G401 (cell line): ENCODE measurements at regions not wholly inside any gene's neighbourhood (a gene's known extent, or its start where the extent isn't known, plus 50 kb on each side); places are given as distances from the start of the nearest gene placed in this dataset.

Experiments used
- DNase-seq: peaks from one replicate; pipeline ENCODE4 v3.0.0-alpha.2; 2015; ENCODE audit warnings: low spot score
- in situ Hi-C: cut with HindIII; loops from 2 replicates; pipeline ENCODE4 v1.10.0; 2016; ENCODE audit warnings: low sequenced_read_pairs, mixed read lengths

DNA sequence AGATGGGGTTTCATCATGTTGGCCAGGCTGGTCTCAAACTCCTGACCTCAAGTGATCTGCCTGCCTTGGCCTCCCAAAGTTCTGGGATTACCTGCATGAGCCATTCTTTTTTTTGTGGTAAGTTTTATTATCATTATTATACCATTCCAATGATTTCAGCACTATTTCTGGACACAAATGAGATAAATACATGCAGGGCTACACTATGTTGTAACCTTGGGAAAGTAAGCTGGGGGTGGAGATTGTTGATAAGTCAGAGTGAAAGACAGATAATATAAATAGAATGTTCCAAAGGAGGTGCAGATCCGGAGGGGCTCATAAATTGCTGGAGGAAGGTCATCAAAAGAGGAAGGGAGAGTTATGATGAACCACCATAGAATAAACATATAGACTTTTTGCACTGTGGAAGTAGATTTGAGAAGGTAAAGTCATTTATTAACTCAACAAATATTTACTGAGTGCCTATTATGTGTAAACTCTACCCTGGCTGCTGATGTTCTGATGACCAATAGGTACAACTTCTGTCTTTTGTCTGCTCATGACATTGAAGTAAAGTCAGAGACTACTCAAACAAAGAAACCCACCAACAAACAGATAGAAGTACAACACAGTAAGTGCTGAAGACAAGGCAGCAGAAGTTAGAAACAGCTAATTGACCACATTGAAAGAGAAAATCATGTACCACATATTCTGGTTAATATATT lies 478.9 kb upstream of the GOLIM4 start:
- no peak for DNase-seq
- in situ Hi-C loops: no loop called here

DNA sequence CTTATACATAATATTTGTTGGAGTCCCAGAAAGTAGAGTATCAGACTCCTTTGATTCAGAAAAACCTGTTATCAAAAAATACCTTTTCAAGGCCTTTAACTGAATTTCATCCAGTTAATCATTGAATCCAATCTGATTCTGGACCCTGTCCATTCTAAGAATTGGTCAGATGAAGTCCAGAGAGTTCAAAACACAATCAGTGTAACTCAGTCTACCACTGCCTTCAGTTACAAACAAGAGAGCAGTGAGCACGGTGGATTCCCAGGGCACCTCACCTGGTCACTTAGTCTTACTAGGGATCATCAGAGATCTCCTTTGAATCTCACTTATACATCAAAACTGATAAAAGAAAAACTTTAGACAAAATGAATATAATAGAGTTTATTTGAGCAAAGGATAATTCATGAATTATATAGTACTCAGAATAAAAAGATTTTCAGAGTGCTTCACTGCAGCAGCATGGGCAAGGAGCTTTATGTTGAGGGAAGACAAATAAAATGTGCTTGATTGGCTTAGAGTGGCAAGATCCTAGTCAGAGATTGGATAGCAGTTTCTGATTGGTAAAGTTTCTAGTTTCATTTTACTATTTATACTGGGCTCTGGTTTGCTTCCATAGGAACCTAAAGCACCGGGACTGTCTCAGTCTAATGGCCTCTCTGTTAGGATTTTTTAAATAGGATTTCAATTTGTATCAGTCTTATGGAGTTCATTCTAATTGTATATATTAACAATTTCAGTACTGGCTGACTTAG lies 474.9 kb upstream of the GOLIM4 start:
- no peak for DNase-seq

DNA sequence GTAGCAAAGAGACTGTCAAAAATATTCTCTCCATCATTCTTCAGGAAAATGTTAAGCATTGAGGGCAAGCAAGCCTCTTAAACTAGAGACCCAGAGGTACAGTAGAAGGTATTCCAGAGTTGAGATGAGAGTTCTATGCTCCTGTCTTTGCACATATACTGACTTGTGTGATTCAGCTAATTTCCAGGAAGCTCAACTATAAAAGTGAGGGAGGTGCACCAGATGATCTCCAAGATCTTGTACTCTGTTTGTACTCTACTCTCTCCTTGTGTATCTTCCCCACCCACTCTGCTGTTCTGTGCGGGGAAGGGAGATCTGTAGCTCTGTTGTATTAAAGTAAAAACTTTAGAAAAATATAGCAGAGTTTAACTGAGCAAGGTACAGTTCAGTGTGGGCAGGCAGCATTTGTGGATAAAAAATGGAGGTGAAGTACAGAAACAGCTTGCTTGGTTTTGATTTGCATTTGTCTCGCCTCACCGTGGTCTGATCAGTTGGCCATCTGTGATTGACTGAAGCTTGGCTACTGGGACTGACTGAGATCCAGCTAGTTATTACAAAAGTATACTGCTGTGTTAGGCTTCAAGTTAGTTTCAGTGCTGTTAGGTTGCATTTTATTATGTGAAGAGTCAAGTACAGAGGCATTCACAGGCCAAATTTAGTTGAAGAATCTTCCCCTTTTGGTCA lies 463.1 kb upstream of the GOLIM4 start:
- in situ Hi-C loops: no loop called here

More for the DNA sequence above, 474.9 kb upstream of the GOLIM4 start:
- in situ Hi-C loops: no loop called here

DNA sequence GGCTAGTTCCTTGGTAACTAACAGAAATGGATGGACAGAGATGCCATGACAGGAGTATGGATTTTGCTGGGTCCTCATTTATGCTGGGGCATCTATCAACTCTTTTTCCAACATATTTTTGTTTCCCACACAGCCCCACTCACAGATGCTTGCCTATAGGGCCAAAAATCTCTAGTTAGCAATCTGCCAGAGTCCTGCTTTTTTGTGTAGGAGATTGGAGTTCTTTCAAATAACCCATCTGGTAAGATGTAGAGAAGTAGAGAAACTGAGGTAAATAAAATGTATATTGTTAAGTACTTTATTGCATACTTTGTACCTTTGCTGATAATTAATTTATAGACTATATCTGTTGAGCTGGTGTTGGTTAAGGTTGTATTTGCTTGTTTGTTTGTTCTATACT lies 456.5 kb upstream of the GOLIM4 start:
- no peak for DNase-seq
- in situ Hi-C loops: no loop called here

More for the DNA sequence above, 463.1 kb upstream of the GOLIM4 start:
- no peak for DNase-seq

DNA sequence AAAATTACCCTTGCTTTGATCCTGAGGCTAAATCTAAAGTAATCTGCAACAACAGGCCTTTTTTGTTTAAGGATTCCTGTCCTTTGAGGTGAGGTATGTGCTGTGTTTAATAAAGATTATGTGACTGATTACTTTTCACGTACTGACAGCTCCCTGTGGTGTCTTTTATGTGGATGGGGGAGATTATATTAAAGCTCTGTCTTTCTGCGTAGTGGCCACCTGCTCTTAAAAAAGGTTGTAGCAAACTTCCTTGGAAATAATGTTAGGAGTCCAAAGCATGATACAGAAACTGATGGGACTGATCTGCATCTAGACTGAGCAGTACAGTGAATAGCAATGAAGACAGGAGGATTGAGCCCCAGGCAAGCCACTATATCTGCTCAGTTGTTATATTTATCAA lies 453.0 kb upstream of the GOLIM4 start:
- in situ Hi-C loops: no loop called here
- no peak for DNase-seq

DNA sequence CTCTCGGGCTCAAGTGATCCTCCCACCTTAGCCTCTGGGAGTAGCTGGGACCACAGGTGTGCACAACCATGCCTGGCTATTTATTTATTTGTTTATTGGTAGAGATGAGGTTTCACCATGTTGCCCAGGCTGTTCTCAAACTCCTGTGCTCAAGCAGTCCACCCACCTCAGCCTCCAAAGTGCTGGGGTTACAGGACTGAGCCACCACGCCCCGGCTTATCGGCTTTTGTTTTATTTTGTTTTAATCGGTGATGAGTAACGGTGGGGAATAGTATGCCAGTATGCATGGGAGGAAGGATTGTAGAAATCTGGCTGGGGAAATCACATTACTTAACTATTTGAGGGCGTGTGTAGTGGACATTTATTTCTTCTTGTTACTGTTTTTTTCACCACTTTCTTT lies 451.0 kb upstream of the GOLIM4 start:
- in situ Hi-C loops: no loop called here

DNA sequence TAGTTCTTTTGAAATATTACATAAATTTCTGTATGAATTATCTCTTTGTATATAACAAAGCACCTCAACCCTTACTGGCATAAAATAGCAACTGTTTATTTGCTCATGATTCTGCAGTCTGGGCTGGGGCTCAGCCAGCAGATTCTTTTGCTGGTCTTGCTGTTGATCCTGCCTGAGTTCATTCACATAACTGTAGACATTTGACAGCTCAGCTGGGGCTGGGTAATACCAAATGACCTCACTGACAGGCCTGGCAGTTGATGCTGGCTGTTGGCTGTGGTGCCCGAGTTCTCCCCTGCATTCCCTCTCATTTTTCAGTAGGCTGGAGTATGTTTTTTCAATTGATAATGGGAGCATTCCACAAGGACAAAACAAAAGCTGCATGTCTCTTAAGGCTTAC lies 449.9 kb upstream of the GOLIM4 start:
- in situ Hi-C loops: no loop called here
- DNase-seq: no peak

More for the DNA sequence above, 451.0 kb upstream of the GOLIM4 start:
- no peak for DNase-seq

DNA sequence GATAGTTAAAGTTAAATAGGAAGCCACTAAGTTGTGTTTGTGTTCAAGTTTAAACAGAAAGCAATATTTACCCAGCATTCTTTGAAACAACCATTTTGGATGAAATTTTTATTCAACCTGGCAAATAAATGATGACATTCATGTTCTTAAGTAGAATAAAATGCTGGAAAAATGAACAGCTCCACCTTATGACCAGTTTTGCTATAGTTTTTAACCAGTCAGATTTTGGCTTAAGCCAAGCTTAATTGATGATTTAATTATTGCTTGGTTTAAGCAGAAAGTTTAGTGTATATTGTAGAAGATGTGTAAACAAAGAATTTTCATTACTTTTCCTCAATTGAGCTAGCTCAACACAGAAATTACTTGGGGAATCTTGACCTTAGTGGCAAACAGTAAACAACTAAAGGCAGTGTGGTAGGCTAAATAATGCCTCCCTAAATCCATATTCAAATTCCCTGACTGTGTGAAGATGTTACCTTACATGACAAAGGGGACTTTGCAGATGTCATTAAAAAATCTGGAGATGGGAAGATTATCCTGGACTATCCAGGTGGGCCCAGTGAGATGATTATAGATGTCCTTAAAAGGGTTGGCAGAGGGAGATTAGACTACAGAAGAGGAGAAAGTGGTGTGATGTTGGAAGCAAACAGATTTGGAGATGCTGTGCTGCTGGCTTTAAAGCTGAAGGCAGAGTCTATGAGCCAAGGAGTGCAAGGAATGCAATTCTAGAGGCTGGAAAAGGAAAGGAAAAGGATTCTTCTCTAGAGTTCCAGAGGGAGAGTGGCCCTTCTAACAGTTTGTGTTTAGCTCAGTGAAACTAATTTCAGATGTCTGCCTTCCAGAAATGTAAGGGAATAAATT lies 448.6 kb upstream of the GOLIM4 start:
- in situ Hi-C loops: no loop called here
- DNase-seq: no peak

DNA sequence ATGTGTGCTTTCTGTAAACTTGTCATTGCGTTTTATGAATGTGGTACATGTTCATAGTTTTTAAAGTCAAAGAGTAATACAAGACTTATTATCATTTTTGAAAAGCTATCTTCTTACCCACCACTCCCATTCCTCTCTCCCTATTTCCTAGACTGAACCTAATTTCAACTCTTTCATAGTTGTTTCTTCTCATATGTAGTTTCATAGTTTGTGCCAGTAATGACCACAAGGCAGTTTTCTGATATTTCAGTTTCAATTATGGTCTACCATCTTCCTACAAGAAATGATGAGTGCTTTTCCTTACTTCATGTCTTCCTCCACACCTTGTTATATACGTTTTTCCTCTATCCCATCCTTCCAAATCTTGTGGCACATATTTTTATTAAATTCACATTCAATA lies 445.0 kb upstream of the GOLIM4 start:
- DNase-seq: no peak
- in situ Hi-C loops: no loop called here

DNA sequence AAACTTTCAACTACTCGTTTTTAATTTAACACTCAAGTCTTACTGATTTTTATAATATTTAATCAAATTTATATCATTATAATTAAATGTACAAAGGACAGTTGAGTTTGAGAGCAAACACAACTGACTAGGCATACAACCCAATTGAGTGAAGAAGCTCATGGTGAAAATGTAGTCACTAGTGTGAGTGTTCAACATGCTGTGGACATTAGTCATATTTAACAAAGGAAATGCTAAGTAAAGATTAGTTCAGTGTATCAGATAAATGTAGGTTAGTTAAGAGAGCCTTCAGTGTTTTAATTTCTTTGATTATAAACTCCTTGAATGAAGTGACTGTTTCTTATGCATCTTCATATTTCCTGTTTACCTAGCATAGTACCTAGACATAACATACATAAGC lies 444.2 kb upstream of the GOLIM4 start:
- in situ Hi-C loops: no loop called here
- DNase-seq: no peak

DNA sequence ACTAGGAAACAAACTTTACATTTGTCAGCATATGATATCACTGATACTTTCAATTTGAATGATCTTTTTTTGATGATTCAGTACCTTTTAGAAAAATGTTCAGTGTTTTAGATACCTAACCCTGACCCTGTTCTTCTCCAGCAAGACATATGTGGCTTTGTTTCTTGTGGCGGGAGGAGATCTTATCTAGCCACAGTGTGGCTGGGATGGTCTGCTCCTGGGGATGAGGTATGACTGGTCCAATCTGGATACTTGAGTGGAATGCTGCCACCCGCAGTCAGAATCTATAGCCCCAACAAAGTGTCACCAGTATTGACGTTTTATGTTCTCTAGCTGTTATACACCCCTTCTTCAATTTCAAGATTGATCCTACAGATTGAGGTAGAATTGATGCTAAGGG lies 439.0 kb upstream of the GOLIM4 start:
- no peak for DNase-seq
- in situ Hi-C loops: no loop called here

DNA sequence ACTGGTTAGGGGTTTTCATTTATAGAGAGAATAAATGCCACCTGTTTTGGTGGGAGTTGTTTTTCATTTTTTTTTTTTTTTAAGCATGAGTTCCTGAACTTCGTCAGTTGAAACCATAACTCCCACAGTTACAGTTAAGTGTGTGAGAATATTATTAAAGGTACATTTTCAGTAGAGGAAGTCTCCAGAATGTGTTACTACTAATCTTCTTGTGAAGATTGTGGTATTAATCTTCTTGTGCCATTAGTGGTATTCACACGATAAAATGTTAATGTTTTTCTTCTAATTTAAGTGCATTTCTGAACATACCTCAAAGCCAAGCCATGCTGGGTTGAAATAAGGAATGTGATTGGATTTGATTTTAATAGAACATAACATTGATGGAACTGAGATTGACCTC lies 437.9 kb upstream of the GOLIM4 start:
- no peak for DNase-seq
- in situ Hi-C loops: no loop called here

DNA sequence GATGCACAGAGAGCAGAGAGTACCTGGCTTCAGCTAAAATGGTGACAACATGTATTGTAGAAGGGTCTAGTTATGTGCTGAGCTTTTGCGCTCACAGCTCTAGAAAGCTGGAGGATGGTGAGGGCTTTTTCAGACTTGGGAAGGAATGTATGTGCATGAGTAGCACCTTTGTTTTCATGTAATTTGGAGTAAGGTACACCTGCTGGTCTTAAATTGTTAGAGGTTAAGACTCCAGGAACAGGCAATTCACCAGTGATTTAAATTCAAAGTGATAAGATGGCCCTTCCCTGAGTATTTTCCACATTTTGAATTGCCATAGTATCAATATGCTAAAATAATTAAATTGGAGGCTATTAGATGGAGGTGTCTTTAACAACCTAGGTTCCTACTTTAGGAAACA lies 436.4 kb upstream of the GOLIM4 start:
- in situ Hi-C loops: no loop called here
- DNase-seq: no peak

DNA sequence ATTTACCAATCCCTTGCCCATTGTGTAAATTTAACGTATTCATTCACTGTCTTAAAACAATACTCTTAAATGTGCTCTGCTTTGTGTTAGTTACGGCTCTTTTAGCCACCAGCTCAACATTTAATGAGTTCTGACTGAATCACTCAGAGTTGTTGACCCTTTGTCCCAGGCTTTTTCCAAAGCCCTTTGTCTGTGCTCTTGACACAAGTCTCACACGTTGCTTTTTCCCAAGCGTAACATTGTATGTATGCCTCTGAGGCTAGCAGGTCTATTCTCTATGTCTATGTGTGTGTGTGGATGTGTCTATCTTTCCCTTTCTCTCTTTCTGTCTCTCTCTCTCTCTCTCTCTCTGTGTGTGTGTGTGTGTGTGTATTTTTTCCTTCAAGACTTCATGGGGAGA lies 435.4 kb upstream of the GOLIM4 start:
- in situ Hi-C loops: no loop called here
- DNase-seq: no peak

DNA sequence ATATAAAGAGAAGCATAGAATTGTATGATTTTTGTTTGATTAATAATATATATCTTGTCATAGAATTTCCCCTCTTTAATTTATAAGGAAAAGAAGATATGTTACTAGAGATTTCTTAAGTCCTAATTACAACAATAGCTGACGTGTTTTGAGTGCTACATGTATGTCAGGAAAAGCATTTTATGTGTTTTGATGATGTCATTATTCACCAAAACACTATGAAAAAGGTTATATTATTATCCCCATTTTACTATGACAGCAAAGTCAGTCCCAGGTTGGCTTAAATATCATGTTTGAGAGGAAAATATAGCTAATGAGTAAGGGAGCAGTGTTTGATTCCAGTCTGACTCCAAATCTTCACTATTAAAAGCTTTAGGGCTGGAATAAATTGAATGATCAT lies 428.4 kb upstream of the GOLIM4 start:
- DNase-seq: no peak
- in situ Hi-C loops: no loop called here

DNA sequence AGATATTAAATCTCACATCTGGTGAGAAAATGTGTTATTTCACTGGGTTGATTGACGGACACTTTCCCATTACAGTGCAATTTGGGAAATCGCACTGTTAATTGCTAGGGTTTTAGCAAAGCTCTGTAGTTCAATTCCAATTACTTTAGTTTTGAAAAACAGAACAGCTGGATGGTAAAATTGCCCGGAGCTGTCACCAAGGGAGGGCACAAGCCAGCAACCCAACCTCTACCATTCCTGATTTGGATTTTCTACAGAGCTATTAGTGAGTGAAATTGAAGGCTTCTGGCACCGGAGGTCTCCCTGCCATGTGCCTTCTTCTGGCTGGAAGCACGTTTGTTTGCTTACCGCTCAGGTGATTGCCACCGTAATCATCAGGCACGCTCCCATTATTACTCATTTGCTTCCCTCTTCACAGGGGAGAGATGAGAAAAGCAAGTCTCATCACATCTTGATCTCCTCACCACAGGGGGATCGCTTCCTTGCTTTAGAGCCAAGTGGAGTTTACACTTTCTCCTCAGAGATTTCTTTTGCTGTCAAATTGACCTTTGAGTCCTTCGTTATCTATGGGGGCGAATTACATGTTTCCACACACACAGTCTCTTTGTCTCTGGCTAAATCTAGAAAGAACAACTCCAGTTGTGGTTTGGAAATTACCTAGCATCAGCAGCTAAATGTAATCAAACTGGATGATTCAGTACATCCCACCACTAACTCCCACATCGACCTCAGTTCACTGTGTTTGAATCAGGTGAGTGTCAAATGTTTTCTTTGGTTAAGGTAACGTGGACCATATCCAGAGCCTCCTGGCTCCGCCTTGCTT lies 421.7 kb upstream of the GOLIM4 start:
- in situ Hi-C loops: no loop called here
- no peak for DNase-seq

DNA sequence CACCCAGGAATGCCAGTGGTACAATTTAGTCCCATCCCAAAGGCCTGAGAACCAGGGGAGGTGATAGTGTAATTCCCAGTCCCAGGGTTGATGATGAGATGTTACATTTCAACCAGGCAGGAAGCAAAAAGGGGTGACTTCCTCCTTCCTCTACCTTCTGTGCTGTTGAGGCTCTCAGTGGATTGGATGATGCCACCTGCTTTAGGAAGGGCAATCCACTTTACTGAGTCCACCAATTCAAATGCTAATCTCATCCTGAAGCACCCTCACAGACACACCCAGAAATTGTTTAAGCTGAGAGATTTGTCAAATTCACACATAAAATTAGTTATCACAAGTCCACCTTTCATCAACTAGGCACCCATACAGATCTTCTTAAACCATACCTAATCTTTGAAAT lies 418.5 kb upstream of the GOLIM4 start:
- DNase-seq: no peak
- in situ Hi-C loops: no loop called here

DNA sequence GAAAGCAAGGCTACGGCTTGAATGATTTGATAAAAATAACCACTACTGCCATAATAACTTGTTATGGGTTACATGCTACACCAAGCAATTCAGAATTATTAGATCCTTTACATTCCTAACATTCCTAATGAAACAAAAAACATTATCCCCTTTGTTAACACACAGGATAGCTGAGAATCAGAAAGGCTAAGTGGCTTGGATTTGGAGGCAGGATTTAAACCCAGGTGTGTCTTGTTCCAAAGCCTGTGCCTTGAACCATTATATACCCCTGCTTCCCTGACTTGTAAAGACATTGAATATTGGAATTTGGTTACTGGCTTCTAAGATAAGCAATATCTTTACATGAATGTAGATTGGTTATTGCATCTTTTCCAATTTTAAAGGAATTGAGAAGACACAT lies 417.1 kb upstream of the GOLIM4 start:
- DNase-seq: no peak
- in situ Hi-C loops: no loop called here
